SK-N-SH (cell line): ENCODE measurements at regions not wholly inside any gene's neighbourhood (a gene's known extent, or its start where the extent isn't known, plus 50 kb on each side); places are given as distances from the start of the nearest gene placed in this dataset.

Experiments used
- CTCF ChIP-seq: fragments of 200-600 bp; sonication (generic); IDR thresholded peaks from 2 replicates; pipeline ENCODE4 v1.6.1; 2017; ENCODE audit warnings: antibody characterized with exemption, mild to moderate bottlenecking, moderate library complexity
- EZH2phosphoT487 ChIP-seq: fragments of 200-600 bp; sonication (generic); IDR thresholded peaks from 2 replicates; pipeline ENCODE4 v1.6.1; 2017; ENCODE audit warnings: low read depth, mixed run types, mild to moderate bottlenecking, antibody characterized with exemption, moderate library complexity, borderline replicate concordance
- NRF1 ChIP-seq: IDR thresholded peaks from 2 replicates; pipeline ENCODE4 v1.6.1; 2012; ENCODE audit warnings: low read depth, mild to moderate bottlenecking, low read length
- SIN3A ChIP-seq: IDR thresholded peaks from 2 replicates; pipeline ENCODE4 v1.6.1; 2012; ENCODE audit warnings: low read depth, mild to moderate bottlenecking, low read length, moderate library complexity, borderline replicate concordance
- TF ChIP-seq, protein P1 (sequence below): IDR thresholded peaks from 2 replicates; pipeline ENCODE4 v1.4.0; 2012; ENCODE audit warnings: low read depth, borderline replicate concordance

DNA sequence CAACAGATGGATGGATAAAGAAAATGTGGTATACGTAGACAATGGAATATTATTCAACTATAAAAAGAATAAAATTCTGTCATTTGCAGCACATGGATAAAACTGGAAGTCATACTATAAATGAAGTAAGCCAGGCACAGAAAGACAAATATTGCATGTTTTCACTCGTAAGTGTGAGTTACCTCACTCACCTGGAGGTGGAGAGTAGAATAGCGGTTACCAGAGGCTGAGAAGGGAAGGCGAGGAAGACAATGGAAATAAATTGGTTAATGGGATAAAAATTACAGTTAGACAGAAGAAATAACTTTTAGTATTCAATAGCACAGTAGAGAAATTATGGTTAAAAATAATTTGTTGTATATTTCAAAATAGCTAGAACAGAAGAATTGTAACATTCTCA lies 141.6 kb downstream of the EFHB start:
- TF ChIP-seq, protein P1, sequence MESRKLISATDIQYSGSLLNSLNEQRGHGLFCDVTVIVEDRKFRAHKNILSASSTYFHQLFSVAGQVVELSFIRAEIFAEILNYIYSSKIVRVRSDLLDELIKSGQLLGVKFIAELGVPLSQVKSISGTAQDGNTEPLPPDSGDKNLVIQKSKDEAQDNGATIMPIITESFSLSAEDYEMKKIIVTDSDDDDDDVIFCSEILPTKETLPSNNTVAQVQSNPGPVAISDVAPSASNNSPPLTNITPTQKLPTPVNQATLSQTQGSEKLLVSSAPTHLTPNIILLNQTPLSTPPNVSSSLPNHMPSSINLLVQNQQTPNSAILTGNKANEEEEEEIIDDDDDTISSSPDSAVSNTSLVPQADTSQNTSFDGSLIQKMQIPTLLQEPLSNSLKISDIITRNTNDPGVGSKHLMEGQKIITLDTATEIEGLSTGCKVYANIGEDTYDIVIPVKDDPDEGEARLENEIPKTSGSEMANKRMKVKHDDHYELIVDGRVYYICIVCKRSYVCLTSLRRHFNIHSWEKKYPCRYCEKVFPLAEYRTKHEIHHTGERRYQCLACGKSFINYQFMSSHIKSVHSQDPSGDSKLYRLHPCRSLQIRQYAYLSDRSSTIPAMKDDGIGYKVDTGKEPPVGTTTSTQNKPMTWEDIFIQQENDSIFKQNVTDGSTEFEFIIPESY = no peak
- TF ChIP-seq SIN3A = no peak
- no peak for TF ChIP-seq NRF1
- no peak for TF ChIP-seq CTCF
- TF ChIP-seq EZH2phosphoT487 = no peak
